Endothelial cell of hepatic sinusoid (primary cell): ENCODE measurements at regions not wholly inside any gene's neighbourhood (a gene's known extent, or its start where the extent isn't known, plus 50 kb on each side); places are given as distances from the start of the nearest gene placed in this dataset.
"Not testable (repeated sequence)": the region's sequence is repeated elsewhere in the genome, so short reads cannot be mapped to it uniquely, and the experiment has no call there.

Experiments
- in situ Hi-C: cut with HindIII; loops from 2 replicates; pipeline ENCODE4 v1.10.0; 2017; ENCODE audit warnings: low sequenced_read_pairs

- in situ Hi-C loops: loop anchor here (5.0 to 10.0 kb wide), 3 partner anchors 93 to 365 kb away; no protein-coding TSS in a partner anchor
These were observed 225.1 kb downstream of the TFCP2L1 start for GRCh38 chr2:121059651-121060649.

DNA sequence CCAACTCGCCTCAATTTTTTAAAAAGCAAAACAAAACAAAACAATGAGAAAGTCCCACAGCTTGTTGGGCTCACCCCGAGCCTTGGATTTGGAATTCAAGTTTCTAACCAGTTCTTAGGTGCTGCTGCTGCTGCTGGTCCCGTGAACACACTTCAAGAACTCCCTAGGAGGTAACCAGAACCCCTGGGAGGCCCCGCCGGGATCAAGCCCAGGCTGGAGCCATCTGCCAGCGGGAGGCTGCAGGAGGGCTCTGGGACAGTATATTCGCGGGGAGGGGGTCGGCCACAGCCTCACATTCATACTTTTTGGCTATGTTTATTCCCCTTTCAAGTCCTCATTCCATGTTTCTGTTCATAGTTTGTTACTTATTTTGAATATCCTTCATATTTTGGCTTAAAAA lies 223.4 kb downstream of the TFCP2L1 start:
- in situ Hi-C loops: loop anchor here (5.0 to 10.0 kb wide), 3 partner anchors 94 to 367 kb away; no protein-coding TSS in a partner anchor

GRCh38 chr2:121063471-121063870 lies 221.5 kb downstream of the TFCP2L1 start:
- in situ Hi-C loops: loop anchor here (5.0 to 10.0 kb wide), 3 partner anchors 96 to 369 kb away; no protein-coding TSS in a partner anchor

- in situ Hi-C loops: loop anchor here (5.0 to 10.0 kb wide), 3 partner anchors 97 to 369 kb away; no protein-coding TSS in a partner anchor
These were observed 220.8 kb downstream of the TFCP2L1 start for GRCh38 chr2:121064186-121064585.

DNA sequence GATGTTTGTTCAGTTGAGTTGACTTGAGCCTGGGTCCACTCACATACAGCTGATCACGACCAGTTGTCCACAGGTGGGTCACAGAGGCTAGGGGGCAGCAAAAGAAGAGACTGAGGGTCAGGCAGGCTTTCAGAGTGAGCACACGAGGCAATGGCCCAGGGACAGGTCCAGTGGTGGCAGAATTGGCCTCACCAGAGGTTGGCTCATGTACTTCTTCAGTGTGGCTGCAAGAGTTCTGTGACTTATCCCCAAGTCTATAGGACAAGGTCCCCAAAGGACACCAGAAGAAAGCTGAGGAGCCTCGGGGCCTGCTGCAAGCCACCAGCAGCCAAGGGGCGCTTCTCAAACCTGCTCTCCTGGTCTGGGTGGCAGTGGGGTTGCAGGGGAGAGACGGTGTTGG lies 219.8 kb downstream of the TFCP2L1 start:
- in situ Hi-C loops: loop anchor here (10.0 kb wide), 2 partner anchors 260 to 370 kb away; no protein-coding TSS in a partner anchor

GRCh38 chr2:121066526-121066925 lies 218.5 kb downstream of the TFCP2L1 start:
- in situ Hi-C loops: loop anchor here (10.0 kb wide), 2 partner anchors 262 to 372 kb away; no protein-coding TSS in a partner anchor

- in situ Hi-C loops: loop anchor here (10.0 kb wide), 2 partner anchors 264 to 374 kb away; no protein-coding TSS in a partner anchor
These were observed 216.2 kb downstream of the TFCP2L1 start for GRCh38 chr2:121068851-121069250.

GRCh38 chr2:121069434-121069969 lies 215.5 kb downstream of the TFCP2L1 start:
- in situ Hi-C loops: loop anchor here (10.0 kb wide), 2 partner anchors 265 to 375 kb away; no protein-coding TSS in a partner anchor

GRCh38 chr2:121070061-121070460 lies 214.9 kb downstream of the TFCP2L1 start:
- in situ Hi-C loops: not testable (repeated sequence)

- in situ Hi-C loops: no loop called here
These were observed 213.9 kb downstream of the TFCP2L1 start for GRCh38 chr2:121071034-121071504.

DNA sequence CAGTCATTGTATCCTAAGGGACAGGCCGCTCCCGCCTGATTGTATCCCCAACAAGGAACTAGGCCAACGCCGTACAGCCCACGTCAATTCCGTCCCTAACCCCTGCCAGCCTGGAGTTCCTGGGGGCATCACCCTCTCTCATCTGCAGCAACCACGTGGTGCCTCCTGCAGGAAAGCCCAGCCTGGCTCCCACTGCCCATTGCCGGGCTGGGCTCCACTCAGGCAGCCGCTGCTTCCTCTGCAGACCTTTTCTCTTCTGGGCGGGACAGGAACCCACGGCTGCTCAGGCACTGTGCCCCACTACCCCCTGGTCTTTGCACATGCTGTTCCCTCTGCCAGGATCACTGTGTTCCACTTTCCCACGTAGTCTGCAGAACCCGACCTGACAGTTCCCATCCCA lies 212.2 kb downstream of the TFCP2L1 start:
- in situ Hi-C loops: no loop called here

DNA sequence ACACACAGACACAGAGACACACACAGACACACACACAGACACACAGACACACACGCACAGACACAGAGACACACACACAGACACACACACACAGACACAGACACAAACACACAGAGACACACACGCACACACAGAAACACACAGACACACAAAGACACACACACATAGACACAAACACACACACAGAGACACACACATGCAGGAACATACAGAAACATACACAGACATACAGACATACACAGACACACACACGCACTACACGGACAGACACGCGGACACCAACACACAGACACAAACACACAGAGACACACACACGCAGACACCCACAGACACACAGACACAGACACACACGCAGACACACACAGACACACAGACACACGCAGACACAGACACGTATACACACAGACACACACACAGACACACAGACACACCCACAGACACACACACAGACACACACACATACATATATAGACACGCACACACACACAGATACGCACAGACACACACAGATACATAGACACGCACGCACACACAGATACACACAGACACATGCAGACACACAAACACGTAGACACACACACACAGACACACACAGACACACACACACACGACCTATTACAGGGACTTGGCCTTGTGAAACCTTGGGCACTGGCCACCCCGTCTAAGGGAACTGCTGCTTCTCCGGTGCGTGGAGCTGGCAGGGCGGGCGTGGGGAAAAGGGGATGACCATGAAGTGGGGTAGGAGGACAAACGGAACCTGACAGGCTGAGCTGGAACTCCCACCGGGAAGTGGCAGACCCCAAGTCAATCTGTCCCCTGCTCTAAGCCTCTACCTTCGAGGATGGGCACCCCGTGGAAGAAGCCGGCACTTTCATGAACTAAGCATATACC lies 211.4 kb downstream of the TFCP2L1 start:
- in situ Hi-C loops: no loop called here

- in situ Hi-C loops: no loop called here
These were observed 210.6 kb downstream of the TFCP2L1 start for GRCh38 chr2:121074293-121074932.

DNA sequence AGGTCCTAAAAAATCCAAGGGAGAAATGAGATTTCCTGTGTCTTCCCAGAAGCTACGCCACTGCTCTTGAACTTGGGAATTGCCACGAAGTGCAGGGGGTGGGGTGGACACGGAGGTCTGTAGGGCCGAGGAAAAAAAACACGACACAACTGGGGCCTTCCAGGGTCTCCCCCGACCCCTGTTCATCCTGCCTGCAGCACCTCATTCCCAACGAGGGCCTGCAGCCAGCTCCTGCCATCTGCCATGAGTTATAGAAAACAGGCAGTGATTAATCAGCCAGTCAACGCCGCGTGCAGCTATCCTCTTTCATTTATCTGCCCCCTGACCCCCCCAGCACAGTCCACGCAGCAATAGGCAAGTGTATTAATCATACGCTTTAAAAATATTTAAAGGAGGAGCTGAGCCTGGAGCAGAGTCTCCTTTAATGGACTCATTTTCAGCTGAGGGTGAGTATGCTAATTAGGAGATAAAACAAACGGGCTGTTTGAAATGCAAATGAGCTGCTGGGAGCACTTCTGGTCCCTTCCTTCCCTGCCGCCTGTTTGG lies 209.9 kb downstream of the TFCP2L1 start:
- in situ Hi-C loops: no loop called here

DNA sequence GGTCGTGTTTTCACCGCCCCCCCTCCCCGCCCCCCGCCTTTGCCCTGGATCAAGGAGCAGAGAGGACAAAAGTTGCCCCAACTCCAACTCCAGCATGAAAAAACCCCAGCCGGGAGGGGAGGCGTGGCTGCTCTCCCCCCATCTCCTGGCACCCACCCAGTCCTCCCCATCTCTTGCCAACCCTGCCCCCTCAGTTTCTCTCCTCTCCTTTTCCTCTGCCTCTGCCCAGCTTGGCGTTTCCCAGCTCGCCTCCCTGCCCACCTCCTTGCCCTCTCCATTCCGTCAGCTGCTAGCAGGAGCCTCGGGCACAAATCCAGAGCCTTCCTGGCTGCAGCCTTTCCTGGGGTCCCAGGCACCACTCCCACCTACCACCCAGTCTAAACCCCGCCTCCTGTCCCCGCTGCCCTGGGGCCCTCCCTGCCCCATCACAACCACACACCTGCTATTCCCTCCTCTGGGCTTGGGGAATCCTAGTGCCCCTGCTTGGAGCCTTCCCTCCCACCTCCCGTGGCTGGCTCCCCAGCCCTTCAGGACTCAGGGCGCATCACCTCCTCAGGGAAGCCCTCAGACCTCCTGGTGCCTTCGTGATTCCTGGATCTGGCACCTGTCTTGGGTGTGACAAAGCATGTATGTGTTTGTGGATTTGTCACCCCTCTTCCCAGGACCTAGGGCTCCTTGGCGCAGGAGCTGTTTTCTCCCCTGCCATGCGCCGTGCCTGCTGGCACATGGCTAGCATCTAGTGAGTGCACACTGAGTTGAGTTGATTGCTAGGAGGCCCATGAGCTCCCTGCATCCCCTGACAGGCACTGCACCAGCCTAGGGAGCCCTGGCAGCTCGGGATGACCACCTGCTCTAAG lies 209.1 kb downstream of the TFCP2L1 start:
- in situ Hi-C loops: no loop called here

- in situ Hi-C loops: no loop called here
These were observed 208.5 kb downstream of the TFCP2L1 start for GRCh38 chr2:121076498-121076820.

GRCh38 chr2:121076885-121077549 lies 208.0 kb downstream of the TFCP2L1 start:
- in situ Hi-C loops: no loop called here

- in situ Hi-C loops: no loop called here
These were observed 206.1 kb downstream of the TFCP2L1 start for GRCh38 chr2:121078899-121079298.
